Lung microvascular endothelial cell (primary cell): ENCODE measurements at regions not wholly inside any gene's neighbourhood (a gene's known extent, or its start where the extent isn't known, plus 50 kb on each side); places are given as distances from the start of the nearest gene placed in this dataset.
"Not testable (repeated sequence)": the region's sequence is repeated elsewhere in the genome, so short reads cannot be mapped to it uniquely, and the experiment has no call there.

Experiments used
- DNase-seq, 2 donors: peaks; one replicate each; pipeline versions ENCODE4 v3.0.0 to v3.0.0-alpha.2; 2010; ENCODE audit warnings: low read depth in 2 of 2

GRCh38 chr4:159549098-159549518 lies 446.2 kb downstream of the RAPGEF2 start:
- DNase-seq: no peak

- DNase-seq: peak in 1 of 2 donors; percentile 4
Measured at GRCh38 chr4:159551281-159551680, 448.4 kb downstream of the RAPGEF2 start.

- no peak for DNase-seq
Measured at GRCh38 chr4:159552979-159553768, 450.3 kb downstream of the RAPGEF2 start.

GRCh38 chr4:159555873-159556272 lies 453.0 kb downstream of the RAPGEF2 start:
- no peak for DNase-seq

GRCh38 chr4:159562366-159562765 lies 459.5 kb downstream of the RAPGEF2 start:
- no peak for DNase-seq

- DNase-seq: no peak
Measured at GRCh38 chr4:159563257-159563656, 460.4 kb downstream of the RAPGEF2 start.

- DNase-seq: no peak
Measured at GRCh38 chr4:159564615-159565014, 461.7 kb downstream of the RAPGEF2 start.

GRCh38 chr4:159566786-159567185 lies 463.9 kb downstream of the RAPGEF2 start:
- DNase-seq: no peak

GRCh38 chr4:159577241-159577640 lies 474.4 kb downstream of the RAPGEF2 start:
- no peak for DNase-seq

GRCh38 chr4:159582685-159583084 lies 479.8 kb downstream of the RAPGEF2 start:
- DNase-seq: no peak

- DNase-seq: no peak
Measured at GRCh38 chr4:159592898-159593556, 490.1 kb downstream of the RAPGEF2 start.

GRCh38 chr4:159593681-159594080 lies 490.8 kb downstream of the RAPGEF2 start:
- no peak for DNase-seq

GRCh38 chr4:159594576-159594975 lies 491.7 kb downstream of the RAPGEF2 start:
- no peak for DNase-seq

GRCh38 chr4:159595101-159595500 lies 492.2 kb downstream of the RAPGEF2 start:
- not testable (repeated sequence) for DNase-seq

GRCh38 chr4:159598602-159599001 lies 495.7 kb downstream of the RAPGEF2 start:
- no peak for DNase-seq

GRCh38 chr4:159600061-159600460 lies 497.2 kb downstream of the RAPGEF2 start:
- no peak for DNase-seq

GRCh38 chr4:159604781-159605180 lies 501.9 kb downstream of the RAPGEF2 start:
- DNase-seq: no peak

- DNase-seq: no peak
Measured at GRCh38 chr4:159606835-159607234, 504.0 kb downstream of the RAPGEF2 start.

- DNase-seq: no peak
Measured at GRCh38 chr4:159607809-159608208, 504.9 kb downstream of the RAPGEF2 start.

- peak in 1 of 2 donors; percentile 0 for DNase-seq
Measured at GRCh38 chr4:159608436-159608835, 505.6 kb downstream of the RAPGEF2 start.

- peak in 1 of 2 donors; percentile 71 for DNase-seq
Measured at GRCh38 chr4:159632031-159632430, 529.2 kb downstream of the RAPGEF2 start.

- no peak for DNase-seq
Measured at GRCh38 chr4:159639671-159640323, 536.9 kb downstream of the RAPGEF2 start.
